ENCODE measurements at regions not wholly inside any gene's neighbourhood (a gene's known extent, or its start where the extent isn't known, plus 50 kb on each side); places are given as distances from the start of the nearest gene placed in this dataset.

GRCh38 chr6:18920701-18921100 lies 533.6 kb downstream of the RNF144B start:
- Histone ChIP-seq H3K23ac (ENCODE audit: insufficient read length) (no peak overlapping the region), H3K9ac (replicated peaks in 1 of 4; ENCODE audit: extremely low read depth in 1 of 4, low read depth in 3 of 4, low read length in 3 of 4) (no peak overlapping the region), H4K91ac (replicated peaks; ENCODE audit: insufficient read length, low read length) (no peak overlapping the region), H3K14ac (ENCODE audit: insufficient read length) (no peak overlapping the region), H3K23me2 (ENCODE audit: low read depth, low read length) (no peaks in the 10 kb centered on the region), H3K79me1 (ENCODE audit: low read depth, low read length) (no peaks in the 10 kb centered on the region), H2AK5ac (ENCODE audit: low read depth, low read length) (no peak overlapping the region), H2AFZ (ENCODE audit: low read length) (peak overlapping the region; percentile 55; the same call in 1 of the 2 replicates), H3K79me2 (ENCODE audit: control insufficient read depth in 1 of 2, insufficient read depth in 2 of 2, low read length in 2 of 2) (no peaks in the 10 kb centered on the region), H3K4me1 (replicated peaks in 1 of 4; ENCODE audit: control insufficient read depth in 3 of 4, insufficient read depth in 4 of 4, low read length in 3 of 4) (peaks cover 0 to 9% (median 3%) of the 10 kb centered on the region in 4 experiments; a peak in 5 of 7 replicates), H3K27ac (ENCODE audit: low read depth, low read length) (no peak overlapping the region), H3K4ac (replicated peaks; ENCODE audit: insufficient read length, low read depth, low read length) (no peak overlapping the region), H3K4me3 (ENCODE audit: extremely low read depth in 1 of 4, insufficient read depth in 2 of 4, low read depth in 3 of 4, low read length in 4 of 4) (no peak overlapping the region), H3K27me3 (replicated peaks in 1 of 4; ENCODE audit: control insufficient read depth in 3 of 4, extremely low read depth in 1 of 4, insufficient read depth in 3 of 4, low read length in 3 of 4) (no peaks in the 10 kb centered on the region), H3K4me2 (ENCODE audit: insufficient read depth in 1 of 2, low read depth in 2 of 2, low read length in 2 of 2) (no peak overlapping the region), H3K18ac (ENCODE audit: extremely low read depth, low read length) (no peak overlapping the region), H4K20me1 (replicated peaks in 1 of 2; ENCODE audit: control insufficient read depth in 1 of 2, insufficient read depth in 2 of 2, low read length in 2 of 2) (no peaks in the 10 kb centered on the region), H3K9me3 (ENCODE audit: insufficient read depth in 2 of 2, low read depth in 1 of 2, low read length in 1 of 2) (no peaks in the 10 kb centered on the region), H2BK120ac (replicated peaks; ENCODE audit: low read depth, low read length) (no peak overlapping the region), H4K8ac (ENCODE audit: extremely low read depth, insufficient read depth, low read length) (no peak overlapping the region), H2BK5ac (ENCODE audit: low read depth, low read length) (no peak overlapping the region), H2BK20ac (ENCODE audit: low read length) (no peak overlapping the region), H4K5ac (ENCODE audit: insufficient read length, low read depth, low read length) (no peak overlapping the region), H3K36me3 (ENCODE audit: control insufficient read depth in 2 of 4, insufficient read depth in 4 of 4, low read length in 3 of 4) (no peaks in the 10 kb centered on the region), H2BK15ac (ENCODE audit: low read length) (no peak overlapping the region), H2BK12ac (ENCODE audit: low read depth, low read length) (no peak overlapping the region), H3K56ac (replicated peaks; ENCODE audit: insufficient read length, low read depth, low read length) (no peak overlapping the region)
- DNase-seq (ENCODE audit: low read depth in 1 of 2, low spot score in 2 of 2) (no peak), FAIRE-seq (no peak)
- TF ChIP-seq NANOG (IDR thresholded peaks at IDR 0.05; ENCODE audit: insufficient read depth, low read depth, low read length, poor library complexity, severe bottlenecking) (no peak), RAD21 (IDR thresholded peaks at IDR 0.05 in 1 of 2, conservative IDR thresholded peaks at IDR 0.05 in 1 of 2; ENCODE audit: low read depth in 2 of 2, low read length in 2 of 2) (no peak), KDM4A (IDR thresholded peaks at IDR 0.05; ENCODE audit: low read depth, low read length, severe bottlenecking) (no peak)
- ChIA-PET CTCF (ENCODE audit: partially characterized antibody) (no interaction called here), POLR2A (ENCODE audit: partially characterized antibody) (no interaction called here)
- 90% methylated on average over 3 of the region's 3 CpGs; no CpG with 5 or more reads in 1 of the 2 experiments for WGBS, 2 experiments (ENCODE audit: extremely low coverage in 1 of 2, insufficient coverage in 1 of 2, insufficient read length in 1 of 2, insufficient replicate concordance in 2 of 2, low coverage in 1 of 2, low lambda C conversion rate in 2 of 2, missing lambda C conversion rate in 1 of 2)

Data from H1 (cell line).